GM12878 (cell line): ENCODE measurements at regions not wholly inside any gene's neighbourhood (a gene's known extent, or its start where the extent isn't known, plus 50 kb on each side); places are given as distances from the start of the nearest gene placed in this dataset.

ENCODE experiments used
- CTCF ChIP-seq, 3 experiments: IDR thresholded peaks in 2 of 3; conservative IDR thresholded peaks in 1 of 3; 2 replicates each; pipeline ENCODE4 v1.5.1; 2011; ENCODE audit warnings: low read depth in 3 of 3, low read length in 3 of 3, mild to moderate bottlenecking in 3 of 3, control low read depth in 2 of 3, moderate library complexity in 2 of 3, inconsistent platforms in 1 of 3, mixed read lengths in 1 of 3; ENCODE audit not compliant: control insufficient read depth in 2 of 3, insufficient read depth in 1 of 3; ENCODE audit errors: extremely low read depth in 1 of 3
- NFYB ChIP-seq: IDR thresholded peaks from 2 replicates; pipeline ENCODE4 v1.6.1; 2011; ENCODE audit warnings: low read depth, mild to moderate bottlenecking, low read length, improper control_type of control experiment, moderate library complexity; ENCODE audit not compliant: insufficient read depth
- NR2C1 ChIP-seq: fragments of 450-650 bp; IDR thresholded peaks from 2 replicates; pipeline ENCODE4 v1.6.1; 2017; ENCODE audit warnings: antibody characterized with exemption, mild to moderate bottlenecking, moderate library complexity
- POLR2A ChIP-seq: IDR thresholded peaks from 2 replicates; pipeline ENCODE4 v1.6.1; 2011; ENCODE audit warnings: low read depth, mild to moderate bottlenecking, low read length
- REST ChIP-seq: IDR thresholded peaks from 2 replicates; pipeline ENCODE4 v1.6.1; 2012; ENCODE audit warnings: mild to moderate bottlenecking, low read depth, low read length

- no peak for TF ChIP-seq REST
- no peak for TF ChIP-seq CTCF (IDR thresholded peaks at IDR 0.05 in 2 of 3, conservative IDR thresholded peaks at IDR 0.05 in 1 of 3; ENCODE audit: control insufficient read depth in 2 of 3, extremely low read depth in 1 of 3, insufficient read depth in 1 of 3, low read depth in 3 of 3, low read length in 3 of 3)
- TF ChIP-seq POLR2A: no peak
- TF ChIP-seq NR2C1: no peak
- no peak for TF ChIP-seq NFYB
These were observed 468.0 kb downstream of the TOX3 start for GRCh38 chr16:52078716-52079655.
